Suprapubic skin (tissue), 3 donors: ENCODE measurements at regions not wholly inside any gene's neighbourhood (a gene's known extent, or its start where the extent isn't known, plus 50 kb on each side); places are given as distances from the start of the nearest gene placed in this dataset.

Experiments
- CTCF ChIP-seq, 2 donors: fragments of 200-600 bp in 1 of 2; fragments of 450-650 bp in 1 of 2; sonication (generic) in 1 of 2; IDR thresholded peaks; one replicate each; pipeline ENCODE4 v1.5.1; 2016 to 2019; ENCODE audit warnings: antibody characterized with exemption in 2 of 2, mild to moderate bottlenecking in 1 of 2, moderate library complexity in 1 of 2
- POLR2AphosphoS5 ChIP-seq, 3 donors: sonication (generic); formaldehyde crosslinking; IDR thresholded peaks; one replicate each; pipeline ENCODE4 v1.6.1; 2017; ENCODE audit warnings: antibody characterized with exemption in 3 of 3

GRCh38 chr2:21367421-21367820 is 243.7 kb downstream of the TDRD15 start:
- no peak for TF ChIP-seq CTCF (IDR thresholded peaks at IDR 0.05)
- no peak for TF ChIP-seq POLR2AphosphoS5 (IDR thresholded peaks at IDR 0.05)
